HG02588 (cell line): ENCODE measurements at regions not wholly inside any gene's neighbourhood (a gene's known extent, or its start where the extent isn't known, plus 50 kb on each side); places are given as distances from the start of the nearest gene placed in this dataset.
"Not testable (repeated sequence)": the region's sequence is repeated elsewhere in the genome, so short reads cannot be mapped to it uniquely, and the experiment has no call there.

ENCODE experiments used
- ATAC-seq: cut with Tn5 transposase; IDR thresholded peaks from one replicate; pipeline ENCODE4 v1.9.1; 2021; ENCODE audit warnings: mild to moderate bottlenecking, moderate library complexity; ENCODE audit not compliant: unreplicated experiment

GRCh38 chr1:190809312-190809711, 331.6 kb upstream of the BRINP3 start:
- ATAC-seq, result no peak

- ATAC-seq, result no peak
Observed at GRCh38 chr1:190812996-190813395, 335.3 kb upstream of the BRINP3 start.

GRCh38 chr1:190832511-190832910, 354.8 kb upstream of the BRINP3 start:
- no peak for ATAC-seq

GRCh38 chr1:190835658-190836057, 358.0 kb upstream of the BRINP3 start:
- ATAC-seq, result no peak

GRCh38 chr1:190837200-190837599, 359.5 kb upstream of the BRINP3 start:
- ATAC-seq, result not testable (repeated sequence)

GRCh38 chr1:190837888-190838287, 360.2 kb upstream of the BRINP3 start:
- ATAC-seq, result no peak

- no peak for ATAC-seq
Observed at GRCh38 chr1:190847166-190847565, 369.5 kb upstream of the BRINP3 start.

- ATAC-seq, result no peak
Observed at GRCh38 chr1:190849346-190849745, 371.7 kb upstream of the BRINP3 start.

GRCh38 chr1:190852611-190853010, 374.9 kb upstream of the BRINP3 start:
- ATAC-seq, result no peak

- ATAC-seq, result no peak
Observed at GRCh38 chr1:190858140-190858539, 380.5 kb upstream of the BRINP3 start.

GRCh38 chr1:190864013-190864641, 386.5 kb upstream of the BRINP3 start:
- ATAC-seq, result no peak

GRCh38 chr1:190880352-190880751, 402.7 kb upstream of the BRINP3 start:
- ATAC-seq, result no peak

- ATAC-seq, result no peak
Observed at GRCh38 chr1:190881064-190881463, 403.4 kb upstream of the BRINP3 start.

GRCh38 chr1:190897233-190897632, 419.6 kb upstream of the BRINP3 start:
- ATAC-seq, result no peak

- ATAC-seq, result no peak
Observed at GRCh38 chr1:190904091-190904695, 426.5 kb upstream of the BRINP3 start.

- no peak for ATAC-seq
Observed at GRCh38 chr1:190906206-190906725, 428.6 kb upstream of the BRINP3 start.

- no peak for ATAC-seq
Observed at GRCh38 chr1:190908246-190908645, 430.6 kb upstream of the BRINP3 start.

- no peak for ATAC-seq
Observed at GRCh38 chr1:190908691-190909090, 431.0 kb upstream of the BRINP3 start.

GRCh38 chr1:190935925-190936324, 458.3 kb upstream of the BRINP3 start:
- no peak for ATAC-seq

- no peak for ATAC-seq
Observed at GRCh38 chr1:190936337-190936736, 458.7 kb upstream of the BRINP3 start.

GRCh38 chr1:190940951-190941350, 463.3 kb upstream of the BRINP3 start:
- no peak for ATAC-seq

- ATAC-seq, result no peak
Observed at GRCh38 chr1:190942475-190942874, 464.8 kb upstream of the BRINP3 start.

- ATAC-seq, result not testable (repeated sequence)
Observed at GRCh38 chr1:190943722-190944121, 466.1 kb upstream of the BRINP3 start.
